Fibroblast of mammary gland (primary cell): ENCODE measurements at regions not wholly inside any gene's neighbourhood (a gene's known extent, or its start where the extent isn't known, plus 50 kb on each side); places are given as distances from the start of the nearest gene placed in this dataset.

Experiments
- DNase-seq: peaks from one replicate; pipeline ENCODE4 v3.0.0-alpha.2; 2010; ENCODE audit warnings: low read depth
- H3K4me3 ChIP-seq: 2 replicates; pipeline ENCODE4 v1.5.1; 2011; ENCODE audit warnings: low read depth, mild to moderate bottlenecking, low read length, moderate library complexity; ENCODE audit not compliant: control insufficient read depth
- TF ChIP-seq, protein P1 (sequence below): conservative IDR thresholded peaks from 2 replicates; pipeline ENCODE4 v1.5.1; 2011; ENCODE audit warnings: low read depth, low read length, inconsistent platforms; ENCODE audit not compliant: control insufficient read depth, insufficient read depth

GRCh38 chrX:123077631-123078030, 106.4 kb upstream of the GRIA3 start:
- no peak for DNase-seq
- no peak overlapping the region for H3K4me3 ChIP-seq
- TF ChIP-seq, protein P1, sequence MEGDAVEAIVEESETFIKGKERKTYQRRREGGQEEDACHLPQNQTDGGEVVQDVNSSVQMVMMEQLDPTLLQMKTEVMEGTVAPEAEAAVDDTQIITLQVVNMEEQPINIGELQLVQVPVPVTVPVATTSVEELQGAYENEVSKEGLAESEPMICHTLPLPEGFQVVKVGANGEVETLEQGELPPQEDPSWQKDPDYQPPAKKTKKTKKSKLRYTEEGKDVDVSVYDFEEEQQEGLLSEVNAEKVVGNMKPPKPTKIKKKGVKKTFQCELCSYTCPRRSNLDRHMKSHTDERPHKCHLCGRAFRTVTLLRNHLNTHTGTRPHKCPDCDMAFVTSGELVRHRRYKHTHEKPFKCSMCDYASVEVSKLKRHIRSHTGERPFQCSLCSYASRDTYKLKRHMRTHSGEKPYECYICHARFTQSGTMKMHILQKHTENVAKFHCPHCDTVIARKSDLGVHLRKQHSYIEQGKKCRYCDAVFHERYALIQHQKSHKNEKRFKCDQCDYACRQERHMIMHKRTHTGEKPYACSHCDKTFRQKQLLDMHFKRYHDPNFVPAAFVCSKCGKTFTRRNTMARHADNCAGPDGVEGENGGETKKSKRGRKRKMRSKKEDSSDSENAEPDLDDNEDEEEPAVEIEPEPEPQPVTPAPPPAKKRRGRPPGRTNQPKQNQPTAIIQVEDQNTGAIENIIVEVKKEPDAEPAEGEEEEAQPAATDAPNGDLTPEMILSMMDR: no peak

- TF ChIP-seq, protein P1: no peak
- no peak for DNase-seq
- H3K4me3 ChIP-seq: no peak overlapping the region
Measured at GRCh38 chrX:123080065-123080464, 104.0 kb upstream of the GRIA3 start.

- H3K4me3 ChIP-seq: no peak overlapping the region
- peak; percentile 69 for DNase-seq
- TF ChIP-seq, protein P1: no peak
Measured at GRCh38 chrX:123081776-123082175, 102.3 kb upstream of the GRIA3 start.

DNA sequence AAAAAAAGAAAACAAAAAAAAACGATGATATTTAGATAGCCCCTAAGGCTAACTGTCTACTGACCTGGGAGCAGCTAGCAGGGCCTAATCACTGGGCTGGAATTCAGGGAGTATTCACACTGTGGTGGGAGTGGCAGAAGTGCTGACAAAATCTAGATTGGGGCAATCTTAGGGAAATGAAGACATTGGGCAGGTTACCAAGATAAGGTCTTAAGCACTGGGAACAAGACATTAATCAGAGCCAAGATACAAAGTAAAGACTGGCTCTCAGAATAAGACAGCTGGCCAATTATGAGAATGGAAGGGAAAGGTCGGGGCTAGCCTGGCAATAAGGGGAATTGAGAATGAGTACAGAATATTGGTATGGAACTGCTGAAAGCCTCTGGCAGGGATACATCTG, 100.2 kb upstream of the GRIA3 start:
- TF ChIP-seq, protein P1: no peak
- no peak overlapping the region for H3K4me3 ChIP-seq
- DNase-seq: peak; percentile 90

DNA sequence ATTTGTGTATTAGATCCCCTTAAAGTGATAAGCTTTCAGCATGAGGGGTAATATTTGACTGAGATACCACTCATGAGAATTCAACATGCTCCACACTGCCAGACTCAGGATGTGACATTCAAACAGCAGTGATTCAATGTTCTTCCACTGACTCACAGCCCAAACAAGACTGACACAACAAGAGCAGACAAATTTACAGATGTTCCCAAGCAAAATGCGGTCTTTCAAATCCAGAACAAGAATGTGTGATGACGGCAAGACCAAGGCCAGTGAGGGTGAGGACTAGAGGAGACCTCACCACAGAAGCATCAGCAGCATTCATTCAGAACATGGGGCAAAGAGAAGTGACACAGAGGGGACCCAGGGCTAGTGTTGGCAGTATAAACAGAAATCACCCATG, 99.3 kb upstream of the GRIA3 start:
- TF ChIP-seq, protein P1: no peak
- DNase-seq: peak; percentile 94
- H3K4me3 ChIP-seq: no peak overlapping the region

- DNase-seq: no peak
- H3K4me3 ChIP-seq: no peak overlapping the region
- TF ChIP-seq, protein P1: no peak
Measured at GRCh38 chrX:123085311-123085940, 98.7 kb upstream of the GRIA3 start.

DNA sequence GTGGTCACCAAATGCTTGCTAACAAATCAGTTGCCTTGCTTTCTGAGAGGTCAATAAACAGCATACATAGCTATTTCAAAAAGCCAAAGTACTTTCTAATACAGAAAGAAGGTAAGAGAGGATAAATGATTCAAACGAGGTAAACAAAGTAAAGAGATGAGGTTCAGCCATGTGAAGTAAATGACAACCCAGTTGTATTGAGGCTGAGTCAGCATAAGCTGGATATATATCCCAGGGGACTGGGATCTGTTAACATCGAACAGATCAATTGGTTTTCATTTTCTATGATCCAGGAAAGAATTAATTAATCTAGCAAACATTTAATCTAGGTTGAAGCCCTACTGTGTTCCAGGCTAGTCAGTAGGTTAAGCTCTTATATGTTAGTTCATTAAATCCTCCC, 97.3 kb upstream of the GRIA3 start:
- TF ChIP-seq, protein P1: no peak
- no peak overlapping the region for H3K4me3 ChIP-seq
- peak; percentile 6 for DNase-seq
